Endothelial cell of umbilical vein (primary cell): ENCODE measurements at regions not wholly inside any gene's neighbourhood (a gene's known extent, or its start where the extent isn't known, plus 50 kb on each side); places are given as distances from the start of the nearest gene placed in this dataset.
"Not testable (repeated sequence)": the region's sequence is repeated elsewhere in the genome, so short reads cannot be mapped to it uniquely, and the experiment has no call there.

Source experiments
- BruUV-seq: library from RNA; stranded (reverse); fragments of 400-500 nt; replicated peaks from 2 replicates; lab custom pipeline; 2021; lab: Mats Ljungman, UMichigan
- CTCF ChIA-PET: fragments of 300-600, 350-600 bp; sonication (Branson Sonifier 250); formaldehyde crosslinking; loops from one replicate; lab custom pipeline; 2021; ENCODE audit warnings: antibody characterized with exemption, inconsistent platforms; lab: Charles Lee
- POLR2A ChIA-PET: fragments of 300-600, 350-600 bp; sonication (Branson Sonifier 250); formaldehyde crosslinking; loops from one replicate; lab custom pipeline; 2021; ENCODE audit warnings: antibody characterized with exemption, inconsistent platforms; lab: Charles Lee
- DNase-seq: peaks from one replicate; pipeline ENCODE4 v3.0.0-alpha.2; 2011; ENCODE audit warnings: low read depth, low spot score
- FAIRE-seq: peaks from 2 replicates; lab custom pipeline; 2011; peaks lifted over from hg19 to GRCh38; lab: Jason Lieb, UNC
- H2AFZ ChIP-seq: 2 replicates; pipeline ENCODE4 v1.6.0; 2012; ENCODE audit warnings: low read depth, low read length, control low read depth, inconsistent platforms
- H3K27ac ChIP-seq: 2 replicates; pipeline ENCODE4 v1.5.1; 2011; ENCODE audit warnings: low read depth, mild to moderate bottlenecking, control low read depth, low read length, moderate library complexity; ENCODE audit not compliant: insufficient read depth
- H3K27me3 ChIP-seq, 2 experiments: 2 replicates each; pipeline versions ENCODE4 v1.6.0 to v1.6.1; 2011; ENCODE audit warnings: low read length in 2 of 2, mixed read lengths in 1 of 2; ENCODE audit not compliant: control insufficient read depth in 2 of 2, insufficient read depth in 2 of 2
- H3K36me3 ChIP-seq, 2 experiments: 2 replicates in 1 of 2; 3 replicates in 1 of 2; pipeline ENCODE4 v1.5.1; 2011; ENCODE audit warnings: low read length in 2 of 2, mild to moderate bottlenecking in 1 of 2, moderate library complexity in 1 of 2; ENCODE audit not compliant: control insufficient read depth in 2 of 2, insufficient read depth in 2 of 2; ENCODE audit errors: extremely low read depth in 1 of 2
- H3K4me1 ChIP-seq: 3 replicates; pipeline ENCODE4 v1.5.1; 2011; ENCODE audit warnings: mild to moderate bottlenecking, low read length; ENCODE audit not compliant: control insufficient read depth, insufficient read depth; ENCODE audit errors: extremely low read depth
- H3K4me2 ChIP-seq: 2 replicates; pipeline ENCODE4 v1.6.1; 2011; ENCODE audit warnings: low read length, control low read depth, mixed read lengths; ENCODE audit not compliant: insufficient read depth
- H3K4me3 ChIP-seq, 3 experiments: fragments of 200-600 bp in 1 of 3; sonication (generic), shearing (Covaris generic) in 1 of 3; replicated peaks in 1 of 3; 2 replicates each; pipeline ENCODE4 v1.5.1; 2011 to 2016; ENCODE audit warnings: control low read depth in 3 of 3, low read length in 3 of 3, mild to moderate bottlenecking in 2 of 3, inconsistent platforms in 1 of 3, low read depth in 1 of 3, moderate library complexity in 1 of 3; ENCODE audit not compliant: insufficient read depth in 1 of 3
- H3K79me2 ChIP-seq: 2 replicates; pipeline ENCODE4 v1.6.0; 2012; ENCODE audit warnings: low read length, inconsistent platforms; ENCODE audit not compliant: control insufficient read depth, insufficient read depth
- H3K9ac ChIP-seq: replicated peaks from 2 replicates; pipeline ENCODE3; 2011; ENCODE audit warnings: low read length, control low read depth; ENCODE audit not compliant: insufficient read depth; ENCODE audit errors: extremely low read depth
- H3K9me1 ChIP-seq: replicated peaks from 3 replicates; pipeline ENCODE4 v1.6.0; 2011; ENCODE audit warnings: mild to moderate bottlenecking, low read length; ENCODE audit not compliant: control insufficient read depth, insufficient read depth; ENCODE audit errors: extremely low read depth
- H3K9me3 ChIP-seq: replicated peaks from 2 replicates; pipeline ENCODE4 v1.5.1; 2012; ENCODE audit warnings: low read length, inconsistent platforms; ENCODE audit not compliant: control insufficient read depth, insufficient read depth
- H4K20me1 ChIP-seq: replicated peaks from 2 replicates; pipeline ENCODE3; 2011; ENCODE audit warnings: mild to moderate bottlenecking, low read length; ENCODE audit not compliant: control insufficient read depth, insufficient read depth; ENCODE audit errors: extremely low read depth
- EZH2 ChIP-seq: IDR thresholded peaks from 2 replicates; pipeline ENCODE4 v1.6.1; 2012; ENCODE audit warnings: borderline replicate concordance, low read depth, mild to moderate bottlenecking, moderate library complexity, low read length, inconsistent platforms; ENCODE audit not compliant: severe bottlenecking
- FOS ChIP-seq: IDR thresholded peaks from 2 replicates; pipeline ENCODE4 v1.6.1; 2011; ENCODE audit warnings: mild to moderate bottlenecking, low read length, moderate library complexity, borderline replicate concordance; ENCODE audit not compliant: insufficient read depth
- GATA2 ChIP-seq: IDR thresholded peaks from 2 replicates; pipeline ENCODE4 v1.7.0; 2011; ENCODE audit warnings: low read depth, mild to moderate bottlenecking, moderate library complexity, mixed read lengths, low read length; ENCODE audit not compliant: insufficient read length, insufficient read depth
- JUN ChIP-seq: IDR thresholded peaks from 2 replicates; pipeline ENCODE4 v1.6.1; 2011; ENCODE audit warnings: borderline replicate concordance, low read depth; ENCODE audit not compliant: insufficient read length, insufficient read depth
- MYC ChIP-seq: IDR thresholded peaks from one replicate; pipeline ENCODE4 v1.6.1; 2011; ENCODE audit warnings: mild to moderate bottlenecking, low read depth, low read length
- POLR2A ChIP-seq: IDR thresholded peaks from 2 replicates; pipeline ENCODE4 v1.6.1; 2012; ENCODE audit warnings: low read depth, mild to moderate bottlenecking, control low read depth, low read length
- dilution Hi-C: fragments of 300-500 bp; cut with MboI; formaldehyde crosslinking; loops from one replicate; pipeline ENCODE4 v1.15.0; 2019; ENCODE audit warnings: low sequenced_read_pairs; ENCODE audit not compliant: extremely low pct_ligation_motif_present
- intact Hi-C: fragments of 100-400 bp; cut with micrococcal nuclease; formaldehyde crosslinking; loops from one replicate; pipeline ENCODE4 v1.10.0; 2022
- TF ChIP-seq, protein P1 (sequence below): IDR thresholded peaks from 2 replicates; pipeline ENCODE4 v1.6.1; 2011; ENCODE audit not compliant: insufficient read depth, insufficient read length
- TF ChIP-seq, protein P2 (sequence below), 2 donors: IDR thresholded peaks; 1 replicate in 1 of 2; 2 replicates in 1 of 2; pipeline ENCODE4 v1.5.1; 2011; ENCODE audit warnings: low read length in 2 of 2, mild to moderate bottlenecking in 2 of 2, moderate library complexity in 2 of 2, control low read depth in 1 of 2, inconsistent platforms in 1 of 2, low read depth in 1 of 2; ENCODE audit not compliant: insufficient read depth in 1 of 2; ENCODE audit errors: extremely low read depth in 1 of 2

- dilution Hi-C loops (no loop called here), intact Hi-C loops (no loop called here)
- Histone ChIP-seq H3K4me1 (no peaks in the 10 kb centered on the region), H3K9me1 (no peaks in the 10 kb centered on the region), H3K79me2 (no peaks in the 10 kb centered on the region), H3K4me3 (no peak overlapping the region), H3K27me3 (no peaks in the 10 kb centered on the region), H3K36me3 (no peaks in the 10 kb centered on the region), H3K9me3 (no peaks in the 10 kb centered on the region), H3K9ac (no peak overlapping the region), H3K4me2 (no peak overlapping the region), H4K20me1 (no peaks in the 10 kb centered on the region), H3K27ac (no peak overlapping the region), H2AFZ (no peak overlapping the region)
- BruUV-seq = no TSS peak
- ChIA-PET POLR2A (no interaction called here), CTCF (no interaction called here)
- FAIRE-seq (no peak), DNase-seq (no peak)
- TF ChIP-seq, protein P1, sequence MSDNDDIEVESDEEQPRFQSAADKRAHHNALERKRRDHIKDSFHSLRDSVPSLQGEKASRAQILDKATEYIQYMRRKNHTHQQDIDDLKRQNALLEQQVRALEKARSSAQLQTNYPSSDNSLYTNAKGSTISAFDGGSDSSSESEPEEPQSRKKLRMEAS = no peak
- TF ChIP-seq EZH2 (no peak), JUN (no peak), MYC (no peak), FOS (no peak), GATA2 (no peak), POLR2A (no peak)
- TF ChIP-seq, protein P2, sequence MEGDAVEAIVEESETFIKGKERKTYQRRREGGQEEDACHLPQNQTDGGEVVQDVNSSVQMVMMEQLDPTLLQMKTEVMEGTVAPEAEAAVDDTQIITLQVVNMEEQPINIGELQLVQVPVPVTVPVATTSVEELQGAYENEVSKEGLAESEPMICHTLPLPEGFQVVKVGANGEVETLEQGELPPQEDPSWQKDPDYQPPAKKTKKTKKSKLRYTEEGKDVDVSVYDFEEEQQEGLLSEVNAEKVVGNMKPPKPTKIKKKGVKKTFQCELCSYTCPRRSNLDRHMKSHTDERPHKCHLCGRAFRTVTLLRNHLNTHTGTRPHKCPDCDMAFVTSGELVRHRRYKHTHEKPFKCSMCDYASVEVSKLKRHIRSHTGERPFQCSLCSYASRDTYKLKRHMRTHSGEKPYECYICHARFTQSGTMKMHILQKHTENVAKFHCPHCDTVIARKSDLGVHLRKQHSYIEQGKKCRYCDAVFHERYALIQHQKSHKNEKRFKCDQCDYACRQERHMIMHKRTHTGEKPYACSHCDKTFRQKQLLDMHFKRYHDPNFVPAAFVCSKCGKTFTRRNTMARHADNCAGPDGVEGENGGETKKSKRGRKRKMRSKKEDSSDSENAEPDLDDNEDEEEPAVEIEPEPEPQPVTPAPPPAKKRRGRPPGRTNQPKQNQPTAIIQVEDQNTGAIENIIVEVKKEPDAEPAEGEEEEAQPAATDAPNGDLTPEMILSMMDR (IDR thresholded peaks at IDR 0.05; ENCODE audit: extremely low read depth in 1 of 2, insufficient read depth in 1 of 2, low read depth in 1 of 2, low read length in 2 of 2) = no peak
These were observed 94.6 kb upstream of the GSE1 start for GRCh38 chr16:85518398-85519049.

GRCh38 chr16:85519050-85519440, 94.1 kb upstream of the GSE1 start:
- H2AFZ ChIP-seq, H3K9ac ChIP-seq, H3K36me3 ChIP-seq, DNase-seq, BruUV-seq, H3K27me3 ChIP-seq, H4K20me1 ChIP-seq, CTCF ChIA-PET, H3K9me3 ChIP-seq, dilution Hi-C loops, intact Hi-C loops, H3K79me2 ChIP-seq, POLR2A ChIA-PET, FAIRE-seq, H3K4me3 ChIP-seq, H3K4me2 ChIP-seq, H3K9me1 ChIP-seq, H3K27ac ChIP-seq, H3K4me1 ChIP-seq: not testable (repeated sequence)
